ENCODE measurements at regions not wholly inside any gene's neighbourhood (a gene's known extent, or its start where the extent isn't known, plus 50 kb on each side); places are given as distances from the start of the nearest gene placed in this dataset.
"Not testable (repeated sequence)": the region's sequence is repeated elsewhere in the genome, so short reads cannot be mapped to it uniquely, and the experiment has no call there.

DNA sequence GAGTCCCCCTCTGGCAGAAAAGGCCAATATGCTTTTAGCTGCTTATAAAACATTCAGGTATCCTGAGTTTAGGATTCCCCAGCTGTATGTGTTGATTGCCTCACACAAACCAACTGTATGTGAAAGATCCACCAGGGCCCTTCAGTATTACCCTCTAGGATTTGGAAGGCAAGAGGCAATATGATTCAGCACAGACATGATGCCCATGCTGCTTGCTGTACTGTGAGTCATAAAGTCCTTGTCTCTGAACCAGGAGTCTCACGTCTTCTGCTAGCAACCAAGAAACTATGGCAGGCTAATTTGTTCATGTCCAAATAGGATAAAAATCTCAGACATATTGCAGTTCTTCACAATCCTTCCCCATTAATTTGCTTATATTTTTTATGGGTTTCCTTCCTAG lies 789.2 kb upstream of the SLC35B3 start:
- no peak overlapping the region for H3K4me3 ChIP-seq
- TF ChIP-seq, protein P1, sequence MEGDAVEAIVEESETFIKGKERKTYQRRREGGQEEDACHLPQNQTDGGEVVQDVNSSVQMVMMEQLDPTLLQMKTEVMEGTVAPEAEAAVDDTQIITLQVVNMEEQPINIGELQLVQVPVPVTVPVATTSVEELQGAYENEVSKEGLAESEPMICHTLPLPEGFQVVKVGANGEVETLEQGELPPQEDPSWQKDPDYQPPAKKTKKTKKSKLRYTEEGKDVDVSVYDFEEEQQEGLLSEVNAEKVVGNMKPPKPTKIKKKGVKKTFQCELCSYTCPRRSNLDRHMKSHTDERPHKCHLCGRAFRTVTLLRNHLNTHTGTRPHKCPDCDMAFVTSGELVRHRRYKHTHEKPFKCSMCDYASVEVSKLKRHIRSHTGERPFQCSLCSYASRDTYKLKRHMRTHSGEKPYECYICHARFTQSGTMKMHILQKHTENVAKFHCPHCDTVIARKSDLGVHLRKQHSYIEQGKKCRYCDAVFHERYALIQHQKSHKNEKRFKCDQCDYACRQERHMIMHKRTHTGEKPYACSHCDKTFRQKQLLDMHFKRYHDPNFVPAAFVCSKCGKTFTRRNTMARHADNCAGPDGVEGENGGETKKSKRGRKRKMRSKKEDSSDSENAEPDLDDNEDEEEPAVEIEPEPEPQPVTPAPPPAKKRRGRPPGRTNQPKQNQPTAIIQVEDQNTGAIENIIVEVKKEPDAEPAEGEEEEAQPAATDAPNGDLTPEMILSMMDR (IDR thresholded peaks at IDR 0.05; ENCODE audit: low read depth, low read length), result no peak
- H3K36me3 ChIP-seq, result no peaks in the 10 kb centered on the region
- H3K4me1 ChIP-seq (ENCODE audit: low read depth), result no peaks in the 10 kb centered on the region
- no peak for DNase-seq (ENCODE audit: low read depth in 1 of 2, low spot score in 1 of 2)
- no peak overlapping the region for H3K27ac ChIP-seq
- H3K9me3 ChIP-seq (ENCODE audit: low read depth), result no peaks in the 10 kb centered on the region
- no peaks in the 10 kb centered on the region for H3K27me3 ChIP-seq

DNA sequence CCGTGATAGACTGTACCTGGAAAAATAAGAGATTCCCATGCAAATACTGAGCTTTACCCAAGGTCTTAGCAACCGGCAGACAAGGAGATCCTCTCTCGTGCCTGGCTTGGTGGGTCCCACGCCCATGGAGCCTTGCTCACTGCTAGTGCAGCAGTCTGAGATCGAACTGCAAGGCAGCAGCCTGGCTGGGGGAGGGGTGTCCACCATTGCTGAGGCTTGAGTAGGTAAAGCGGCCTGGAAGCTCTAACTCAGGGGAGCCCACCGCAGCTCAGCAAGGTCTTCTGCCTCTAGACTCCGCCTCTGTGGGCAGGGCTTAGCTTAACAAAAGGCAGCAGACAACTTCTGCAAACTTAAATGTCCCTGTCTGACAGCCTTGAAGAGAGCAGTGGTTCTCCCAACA lies 778.4 kb upstream of the SLC35B3 start:
- DNase-seq (ENCODE audit: low read depth in 1 of 2, low spot score in 1 of 2); H3K4me1 ChIP-seq (ENCODE audit: low read depth); H3K36me3 ChIP-seq; H3K4me3 ChIP-seq; H3K27ac ChIP-seq; H3K27me3 ChIP-seq; H3K9me3 ChIP-seq (ENCODE audit: low read depth): not testable (repeated sequence)

DNA sequence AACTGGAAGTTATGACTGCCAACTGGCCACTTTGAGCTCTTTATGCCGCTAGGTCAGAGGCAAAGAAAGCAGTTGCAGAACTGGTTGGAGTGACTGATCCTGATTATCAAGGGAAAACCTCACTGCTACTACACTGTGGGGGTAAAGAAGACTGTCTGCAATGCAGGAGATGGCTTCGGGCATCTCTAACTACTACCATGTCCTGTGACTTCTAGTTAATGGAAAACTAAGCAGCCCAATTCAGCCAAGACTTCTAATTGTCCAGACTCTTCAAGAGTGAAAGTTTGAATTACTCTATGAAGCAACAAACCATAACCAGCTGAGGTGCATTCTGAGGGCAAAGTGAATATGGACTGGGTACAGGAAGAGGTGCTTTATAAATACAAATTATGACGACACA lies 773.6 kb upstream of the SLC35B3 start:
- H3K9me3 ChIP-seq (ENCODE audit: low read depth), result no peaks in the 10 kb centered on the region
- H3K36me3 ChIP-seq, result no peaks in the 10 kb centered on the region
- H3K27me3 ChIP-seq, result no peaks in the 10 kb centered on the region
- H3K4me3 ChIP-seq, result no peak overlapping the region
- H3K27ac ChIP-seq, result no peak overlapping the region
- H3K4me1 ChIP-seq (ENCODE audit: low read depth), result no peaks in the 10 kb centered on the region
- TF ChIP-seq, protein P1 (IDR thresholded peaks at IDR 0.05; ENCODE audit: low read depth, low read length), result no peak
- no peak for DNase-seq (ENCODE audit: low read depth in 1 of 2, low spot score in 1 of 2)

DNA sequence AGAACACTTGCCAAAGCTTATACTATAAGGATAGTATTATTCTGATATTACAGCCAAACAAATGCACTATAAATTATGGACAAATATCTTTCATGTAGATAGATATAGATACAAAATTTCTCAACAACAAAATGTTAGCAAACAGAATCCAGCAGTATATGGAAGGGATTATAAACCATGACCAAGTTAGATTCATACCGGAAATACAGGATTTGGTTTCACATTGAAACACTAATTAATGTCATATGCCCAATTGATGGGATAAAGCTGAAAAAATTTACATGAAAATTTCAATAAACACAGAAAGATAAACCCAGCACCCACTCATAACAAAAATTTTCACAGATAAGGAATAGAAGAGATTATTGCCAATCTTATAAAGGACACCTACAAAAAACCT lies 770.3 kb upstream of the SLC35B3 start:
- TF ChIP-seq, protein P1 (IDR thresholded peaks at IDR 0.05; ENCODE audit: low read depth, low read length), result no peak
- no peak for DNase-seq (ENCODE audit: low read depth in 1 of 2, low spot score in 1 of 2)
- no peaks in the 10 kb centered on the region for H3K4me1 ChIP-seq (ENCODE audit: low read depth)

DNA sequence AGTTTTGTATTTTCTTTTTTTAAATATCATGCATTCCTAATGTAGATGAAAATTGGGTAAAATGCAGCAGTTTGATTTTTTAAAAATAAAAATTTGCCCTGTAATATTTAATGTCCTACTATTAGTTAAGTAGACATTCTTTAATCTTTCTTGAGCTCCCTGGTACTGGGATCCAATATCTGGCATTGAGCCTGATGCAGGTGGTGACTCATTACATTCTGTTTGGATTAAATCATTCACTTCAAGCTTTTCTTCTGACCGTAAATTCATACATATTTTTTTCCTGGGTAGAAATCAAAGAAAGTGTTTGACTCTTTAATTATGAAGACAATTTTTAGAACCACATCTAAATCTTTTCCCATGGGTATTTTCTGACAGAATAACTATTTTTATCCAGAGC lies 768.8 kb upstream of the SLC35B3 start:
- H3K27ac ChIP-seq, result no peak overlapping the region
- H3K27me3 ChIP-seq, result no peaks in the 10 kb centered on the region
- no peak overlapping the region for H3K4me3 ChIP-seq
- no peaks in the 10 kb centered on the region for H3K36me3 ChIP-seq
- TF ChIP-seq, protein P1 (IDR thresholded peaks at IDR 0.05; ENCODE audit: low read depth, low read length), result no peak
- no peaks in the 10 kb centered on the region for H3K4me1 ChIP-seq (ENCODE audit: low read depth)
- DNase-seq (ENCODE audit: low read depth in 1 of 2, low spot score in 1 of 2), result peak in 1 of 2 donors; percentile 18
- no peaks in the 10 kb centered on the region for H3K9me3 ChIP-seq (ENCODE audit: low read depth)

More for the DNA sequence above, 770.3 kb upstream of the SLC35B3 start:
- Histone ChIP-seq H3K27ac (no peak overlapping the region), H3K4me3 (no peak overlapping the region), H3K36me3 (no peaks in the 10 kb centered on the region), H3K27me3 (no peaks in the 10 kb centered on the region), H3K9me3 (ENCODE audit: low read depth) (no peaks in the 10 kb centered on the region)

- Histone ChIP-seq H3K36me3 (no peaks in the 10 kb centered on the region), H3K9me3 (ENCODE audit: low read depth) (no peaks in the 10 kb centered on the region), H3K4me3 (no peak overlapping the region), H3K27ac (no peak overlapping the region), H3K27me3 (no peaks in the 10 kb centered on the region), H3K4me1 (ENCODE audit: low read depth) (no peaks in the 10 kb centered on the region)
- TF ChIP-seq, protein P1 (IDR thresholded peaks at IDR 0.05; ENCODE audit: low read depth, low read length), result no peak
- no peak for DNase-seq (ENCODE audit: low read depth in 1 of 2, low spot score in 1 of 2)
Observed at GRCh38 chr6:9200712-9201111, 765.4 kb upstream of the SLC35B3 start.
